Esophagus squamous epithelium (tissue), 4 donors: ENCODE measurements at regions not wholly inside any gene's neighbourhood (a gene's known extent, or its start where the extent isn't known, plus 50 kb on each side); places are given as distances from the start of the nearest gene placed in this dataset.

Experiments
- POLR2A ChIP-seq, 4 donors: fragments of 450-650 bp; IDR thresholded peaks; one replicate each; pipeline ENCODE4 v1.6.1; 2017; ENCODE audit warnings: antibody characterized with exemption in 4 of 4, mild to moderate bottlenecking in 4 of 4, moderate library complexity in 3 of 4
- TF ChIP-seq, protein P1 (sequence below), 6 experiments: fragments of 450-650 bp in 4 of 6; fragments of 200-600 bp in 2 of 6; sonication (generic) in 2 of 6; IDR thresholded peaks; one replicate each; pipeline ENCODE4 v1.5.1; 2016 to 2019; ENCODE audit warnings: antibody characterized with exemption in 6 of 6, mild to moderate bottlenecking in 4 of 6, moderate library complexity in 4 of 6

DNA sequence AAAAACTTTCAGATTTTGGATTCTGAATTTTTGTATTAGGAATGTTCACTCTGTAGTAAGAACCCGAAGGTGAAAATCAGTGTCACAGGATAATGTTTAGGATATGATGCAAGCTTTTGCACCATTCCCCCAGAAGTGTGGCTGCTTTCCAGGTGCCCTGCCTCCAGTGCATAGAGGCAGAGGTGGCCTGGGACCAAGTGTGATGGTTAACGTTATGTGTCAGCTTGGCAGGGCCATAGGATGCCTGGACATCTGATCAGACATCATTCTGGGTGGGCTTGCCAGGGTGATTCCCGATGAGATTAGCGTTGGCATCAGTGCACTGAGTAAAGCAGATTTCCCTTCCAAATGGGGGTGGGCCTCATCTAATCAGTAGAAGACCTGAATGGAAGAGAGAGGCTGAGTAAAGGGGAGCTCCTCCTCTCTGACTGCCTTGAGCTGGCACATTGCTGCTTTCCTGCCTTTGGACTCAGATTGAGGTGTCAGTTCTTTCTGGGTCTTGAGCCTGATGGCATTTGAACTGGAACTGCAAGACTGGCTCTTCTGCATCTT is 177.4 kb upstream of the HS6ST1 start:
- no peak for TF ChIP-seq POLR2A (IDR thresholded peaks at IDR 0.05)
- TF ChIP-seq, protein P1, sequence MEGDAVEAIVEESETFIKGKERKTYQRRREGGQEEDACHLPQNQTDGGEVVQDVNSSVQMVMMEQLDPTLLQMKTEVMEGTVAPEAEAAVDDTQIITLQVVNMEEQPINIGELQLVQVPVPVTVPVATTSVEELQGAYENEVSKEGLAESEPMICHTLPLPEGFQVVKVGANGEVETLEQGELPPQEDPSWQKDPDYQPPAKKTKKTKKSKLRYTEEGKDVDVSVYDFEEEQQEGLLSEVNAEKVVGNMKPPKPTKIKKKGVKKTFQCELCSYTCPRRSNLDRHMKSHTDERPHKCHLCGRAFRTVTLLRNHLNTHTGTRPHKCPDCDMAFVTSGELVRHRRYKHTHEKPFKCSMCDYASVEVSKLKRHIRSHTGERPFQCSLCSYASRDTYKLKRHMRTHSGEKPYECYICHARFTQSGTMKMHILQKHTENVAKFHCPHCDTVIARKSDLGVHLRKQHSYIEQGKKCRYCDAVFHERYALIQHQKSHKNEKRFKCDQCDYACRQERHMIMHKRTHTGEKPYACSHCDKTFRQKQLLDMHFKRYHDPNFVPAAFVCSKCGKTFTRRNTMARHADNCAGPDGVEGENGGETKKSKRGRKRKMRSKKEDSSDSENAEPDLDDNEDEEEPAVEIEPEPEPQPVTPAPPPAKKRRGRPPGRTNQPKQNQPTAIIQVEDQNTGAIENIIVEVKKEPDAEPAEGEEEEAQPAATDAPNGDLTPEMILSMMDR (IDR thresholded peaks at IDR 0.05): no peak
